DOHH2 (cell line): ENCODE measurements at regions not wholly inside any gene's neighbourhood (a gene's known extent, or its start where the extent isn't known, plus 50 kb on each side); places are given as distances from the start of the nearest gene placed in this dataset.

Source experiments
- H3F3A ChIP-seq: fragments of 200-600 bp; sonication (generic), shearing (Covaris generic); 2 replicates; pipeline ENCODE4 v1.6.0; 2016; ENCODE audit warnings: antibody characterized with exemption, mild to moderate bottlenecking; ENCODE audit not compliant: control insufficient read depth, insufficient read depth
- H3K27ac ChIP-seq: fragments of 200-600 bp; sonication (generic); 2 replicates; pipeline ENCODE4 v1.5.1; 2014; ENCODE audit warnings: low read depth, mild to moderate bottlenecking, low read length, moderate library complexity
- H3K27me3 ChIP-seq: fragments of 200-600 bp; sonication (generic); 2 replicates; pipeline ENCODE4 v1.6.1; 2014; ENCODE audit warnings: mild to moderate bottlenecking, low read length, mixed read lengths; ENCODE audit not compliant: control insufficient read depth
- H3K36me3 ChIP-seq: fragments of 200-600 bp; sonication (generic); 2 replicates; pipeline ENCODE4 v1.6.1; 2014; ENCODE audit warnings: mild to moderate bottlenecking, low read length, moderate library complexity, mixed read lengths; ENCODE audit not compliant: control insufficient read depth
- H3K4me1 ChIP-seq: fragments of 200-600 bp; sonication (generic); 2 replicates; pipeline ENCODE4 v1.6.1; 2014; ENCODE audit warnings: mild to moderate bottlenecking, low read length, mixed read lengths; ENCODE audit not compliant: control insufficient read depth
- H3K4me2 ChIP-seq: fragments of 200-600 bp; sonication (generic); 2 replicates; pipeline ENCODE4 v1.6.0; 2014; ENCODE audit warnings: mild to moderate bottlenecking, low read length, moderate library complexity
- H3K4me3 ChIP-seq: fragments of 200-600 bp; sonication (generic); 2 replicates; pipeline ENCODE4 v1.5.1; 2014; ENCODE audit warnings: mild to moderate bottlenecking, low read length, mixed read lengths
- H3K79me2 ChIP-seq: fragments of 200-600 bp; sonication (generic); 2 replicates; pipeline ENCODE4 v1.6.1; 2014; ENCODE audit warnings: mild to moderate bottlenecking, low read length, mixed read lengths; ENCODE audit not compliant: control insufficient read depth
- H3K9me2 ChIP-seq: fragments of 200-600 bp; sonication (generic); replicated peaks from 2 replicates; pipeline ENCODE4 v1.6.1; 2014; ENCODE audit warnings: mild to moderate bottlenecking, low read length, mixed read lengths; ENCODE audit not compliant: control insufficient read depth
- H3K9me3 ChIP-seq: fragments of 200-600 bp; sonication (generic); 2 replicates; pipeline ENCODE4 v1.6.1; 2014; ENCODE audit warnings: antibody characterized with exemption, low read length, mixed read lengths; ENCODE audit not compliant: control insufficient read depth, insufficient read depth
- H4K20me1 ChIP-seq: fragments of 200-600 bp; sonication (generic); 2 replicates; pipeline ENCODE4 v1.6.0; 2014; ENCODE audit warnings: low read depth, mild to moderate bottlenecking, antibody characterized with exemption, low read length, moderate library complexity; ENCODE audit not compliant: control insufficient read depth, insufficient read depth
- CTCF ChIP-seq: fragments of 200-600 bp; sonication (generic); IDR thresholded peaks from one replicate; pipeline ENCODE4 v1.5.1; 2014; ENCODE audit warnings: antibody characterized with exemption, mild to moderate bottlenecking, low read depth, low read length; ENCODE audit not compliant: poor library complexity, severe bottlenecking
- EZH2phosphoT487 ChIP-seq: fragments of 200-600 bp; sonication (generic); IDR thresholded peaks from 2 replicates; pipeline ENCODE4 v1.6.1; 2017; ENCODE audit warnings: borderline replicate concordance, mild to moderate bottlenecking, antibody characterized with exemption, low read length, moderate library complexity, mixed read lengths

DNA sequence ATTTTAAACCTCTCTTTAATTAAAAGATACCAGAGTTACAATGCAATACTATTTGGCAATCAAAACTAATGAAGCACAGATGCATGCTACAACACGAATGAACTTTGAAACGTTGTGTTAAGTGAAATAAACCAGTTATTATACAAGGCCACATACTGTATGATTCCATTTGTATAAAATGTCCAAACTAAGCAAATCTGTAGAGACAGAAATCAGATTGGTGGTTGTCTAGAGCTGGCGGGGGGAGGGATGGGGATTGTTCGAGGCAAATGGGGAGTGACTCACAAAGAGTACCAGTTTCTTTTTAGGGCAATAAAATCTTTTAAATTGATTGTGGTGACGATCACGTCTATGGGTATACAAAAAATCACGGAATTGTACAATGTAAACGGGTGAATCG lies 677.0 kb downstream of the NTRK3 start:
- Histone ChIP-seq H3K27me3 (no peaks in the 10 kb centered on the region), H3F3A (no peaks in the 10 kb centered on the region), H3K4me2 (no peak overlapping the region), H3K36me3 (no peaks in the 10 kb centered on the region), H3K9me2 (no peaks in the 10 kb centered on the region), H4K20me1 (no peaks in the 10 kb centered on the region), H3K79me2 (no peaks in the 10 kb centered on the region), H3K4me3 (no peak overlapping the region), H3K4me1 (no peaks in the 10 kb centered on the region), H3K9me3 (no peaks in the 10 kb centered on the region), H3K27ac (no peak overlapping the region)
- TF ChIP-seq CTCF (no peak), EZH2phosphoT487 (no peak)

DNA sequence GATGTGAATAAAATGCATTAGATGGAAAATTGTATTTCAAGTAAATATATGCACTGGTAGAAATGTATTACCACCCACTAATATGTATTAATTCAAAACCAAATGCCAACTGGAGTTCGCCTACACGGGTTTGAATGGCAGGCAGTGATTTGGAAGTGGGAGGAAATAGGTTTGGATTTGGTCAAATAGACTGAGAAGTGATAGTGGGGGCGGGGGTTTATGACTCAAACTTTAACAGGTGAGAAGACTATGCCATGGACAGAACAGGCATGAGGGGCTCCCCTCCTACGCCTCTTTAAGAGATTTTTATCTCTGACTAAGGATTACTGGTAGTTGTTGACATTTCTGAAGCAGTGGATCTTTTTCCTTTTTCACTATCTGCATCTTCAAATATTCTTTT lies 677.8 kb downstream of the NTRK3 start:
- Histone ChIP-seq H3K27me3 (no peaks in the 10 kb centered on the region), H3K4me1 (no peaks in the 10 kb centered on the region), H3K36me3 (no peaks in the 10 kb centered on the region), H3K4me2 (no peak overlapping the region), H3F3A (no peaks in the 10 kb centered on the region), H3K79me2 (no peaks in the 10 kb centered on the region), H3K9me2 (no peaks in the 10 kb centered on the region), H3K4me3 (no peak overlapping the region), H4K20me1 (no peaks in the 10 kb centered on the region), H3K9me3 (no peaks in the 10 kb centered on the region), H3K27ac (no peak overlapping the region)
- TF ChIP-seq CTCF (no peak), EZH2phosphoT487 (no peak)

GRCh38 chr15:87577336-87577735 lies 679.2 kb downstream of the NTRK3 start:
- Histone ChIP-seq H3K36me3 (no peaks in the 10 kb centered on the region), H3K9me3 (no peaks in the 10 kb centered on the region), H3K79me2 (no peaks in the 10 kb centered on the region), H3K9me2 (no peaks in the 10 kb centered on the region), H3K4me3 (no peak overlapping the region), H3K4me2 (no peak overlapping the region), H3F3A (no peaks in the 10 kb centered on the region), H4K20me1 (no peaks in the 10 kb centered on the region), H3K27me3 (no peaks in the 10 kb centered on the region), H3K27ac (no peak overlapping the region), H3K4me1 (no peaks in the 10 kb centered on the region)
- TF ChIP-seq EZH2phosphoT487 (no peak), CTCF (no peak)
